B cell (primary cell): ENCODE measurements at regions not wholly inside any gene's neighbourhood (a gene's known extent, or its start where the extent isn't known, plus 50 kb on each side); places are given as distances from the start of the nearest gene placed in this dataset.

Source experiments
- ATAC-seq: fragments of 200-7000 bp; cut with Tn5 transposase; one replicate; pipeline ENCODE4 v1.10.0; 2021; ENCODE audit warnings: low read depth, mild to moderate bottlenecking, moderate number of reproducible peaks, moderate library complexity
- CTCF ChIA-PET: fragments of 350-600 bp; sonication (Branson Sonifier 250); formaldehyde crosslinking; loops from one replicate; lab custom pipeline; 2021; ENCODE audit warnings: antibody characterized with exemption, inconsistent platforms; lab: Charles Lee
- POLR2A ChIA-PET: fragments of 350-600 bp; sonication (Branson Sonifier 250); formaldehyde crosslinking; loops from one replicate; lab custom pipeline; 2021; ENCODE audit warnings: antibody characterized with exemption; lab: Charles Lee
- DNase-seq: peaks from one replicate; pipeline ENCODE4 v3.0.0; 2013
- H2AFZ ChIP-seq: 2 replicates; pipeline ENCODE4 v1.6.1; 2012; ENCODE audit warnings: mild to moderate bottlenecking, low read depth, low read length; ENCODE audit not compliant: insufficient read depth, poor library complexity, severe bottlenecking
- H3K27ac ChIP-seq, 2 donors: 1 replicate in 1 of 2; 2 replicates in 1 of 2; pipeline ENCODE4 v1.5.1; 2012 to 2013; ENCODE audit warnings: low read length in 2 of 2, mild to moderate bottlenecking in 2 of 2, moderate library complexity in 1 of 2
- H3K27me3 ChIP-seq, 4 experiments: fragments of 200-600 bp in 1 of 4; sonication (generic) in 1 of 4; replicated peaks in 1 of 4; 1 replicate in 2 of 4; 2 replicates in 2 of 4; pipeline versions ENCODE4 v1.6.1 to v1.7.0; 2013 to 2016; ENCODE audit warnings: low read length in 3 of 4, mild to moderate bottlenecking in 2 of 4, mixed read lengths in 1 of 4, moderate library complexity in 1 of 4; ENCODE audit not compliant: insufficient read depth in 4 of 4, control insufficient read depth in 3 of 4; ENCODE audit errors: control extremely low read depth in 1 of 4
- H3K36me3 ChIP-seq, 2 experiments: replicated peaks in 1 of 2; 1 replicate in 1 of 2; 2 replicates in 1 of 2; pipeline versions ENCODE4 v1.6.1 to v1.7.1; 2013; ENCODE audit warnings: low read length in 1 of 2; ENCODE audit not compliant: insufficient read depth in 2 of 2, control insufficient read depth in 1 of 2; ENCODE audit errors: control extremely low read depth in 1 of 2, extremely low read depth in 1 of 2
- H3K4me1 ChIP-seq, 2 donors: fragments of 200-600 bp in 1 of 2; sonication (generic) in 1 of 2; 1 replicate in 1 of 2; 2 replicates in 1 of 2; pipeline versions ENCODE4 v1.5.1 to v1.6.1; 2013 to 2017; ENCODE audit warnings: low read length in 2 of 2; ENCODE audit not compliant: control insufficient read depth in 2 of 2, insufficient read depth in 2 of 2
- H3K4me2 ChIP-seq: replicated peaks from 2 replicates; pipeline ENCODE3; 2012; ENCODE audit warnings: mild to moderate bottlenecking, low read depth, low read length; ENCODE audit not compliant: poor library complexity, severe bottlenecking
- H3K4me3 ChIP-seq, 5 experiments: fragments of 200-600 bp in 1 of 5; sonication (generic) in 1 of 5; 1 replicate in 3 of 5; 2 replicates in 2 of 5; pipeline versions ENCODE4 v1.5.1 to v1.7.0; 2011 to 2016; ENCODE audit warnings: low read length in 4 of 5, mild to moderate bottlenecking in 4 of 5, low read depth in 2 of 5, control low read depth in 1 of 5, moderate library complexity in 1 of 5; ENCODE audit not compliant: insufficient read depth in 1 of 5; ENCODE audit errors: control extremely low read depth in 1 of 5, extremely low read depth in 1 of 5
- H3K79me2 ChIP-seq: fragments of 200-600 bp; sonication (generic); one replicate; pipeline ENCODE4 v1.6.0; 2016; ENCODE audit warnings: low read length; ENCODE audit not compliant: control insufficient read depth, insufficient read depth
- H3K9ac ChIP-seq: fragments of 200-600 bp; sonication (generic); 2 replicates; pipeline ENCODE4 v1.6.1; 2017; ENCODE audit warnings: mild to moderate bottlenecking, low read length, moderate library complexity
- H3K9me3 ChIP-seq, 3 donors: one replicate each; pipeline versions ENCODE4 v1.6.1 to v1.7.1; 2013; ENCODE audit warnings: low read length in 2 of 3; ENCODE audit not compliant: control insufficient read depth in 2 of 3, insufficient read depth in 1 of 3; ENCODE audit errors: control extremely low read depth in 1 of 3
- H4K20me1 ChIP-seq: 2 replicates; pipeline ENCODE4 v1.6.0; 2012; ENCODE audit warnings: mild to moderate bottlenecking, low read length; ENCODE audit not compliant: insufficient read depth, control insufficient read depth, poor library complexity, severe bottlenecking
- H3K27ac Mint-ChIP-seq: one replicate; pipeline ENCODE4 v1.8.0; 2021; ENCODE audit warnings: mixed read lengths
- H3K27me3 Mint-ChIP-seq: one replicate; pipeline ENCODE4 v1.8.0; 2021; ENCODE audit warnings: mixed read lengths
- H3K4me1 Mint-ChIP-seq: one replicate; pipeline ENCODE4 v1.8.0; 2021; ENCODE audit warnings: mixed read lengths
- H3K4me3 Mint-ChIP-seq: one replicate; pipeline ENCODE4 v1.8.0; 2021; ENCODE audit warnings: mixed read lengths
- H3K9me3 Mint-ChIP-seq: one replicate; pipeline ENCODE4 v1.8.0; 2022; ENCODE audit warnings: mixed read lengths; ENCODE audit not compliant: insufficient read depth
- CTCF ChIP-seq: fragments of 200-600 bp; IDR thresholded peaks from one replicate; pipeline ENCODE4 v1.8.0; 2022; ENCODE audit warnings: antibody characterized with exemption, mild to moderate bottlenecking
- EZH2 ChIP-seq: IDR thresholded peaks from 2 replicates; pipeline ENCODE4 v1.6.1; 2012; ENCODE audit warnings: borderline replicate concordance, low read depth, mild to moderate bottlenecking, moderate library complexity, low read length; ENCODE audit not compliant: insufficient read depth, poor library complexity, severe bottlenecking
- WGBS: methylation state at CpG from one replicate; pipeline ENCODE4 v1.1.5; 2013; ENCODE audit warnings: missing lambda C conversion rate; ENCODE audit not compliant: insufficient coverage; 5-methylcytosine and 5-hydroxymethylcytosine counted together
- intact Hi-C: fragments of 100-400 bp; cut with micrococcal nuclease; formaldehyde crosslinking; loops from one replicate; pipeline ENCODE4 v1.10.0; 2022

GRCh38 chr12:67918441-67918840 is 70.8 kb upstream of the IFNG-AS1 start:
- intact Hi-C loops = no loop called here
- CTCF ChIA-PET = no interaction called here
- Mint-ChIP-seq H3K27me3 (peaks cover 11% of the 10 kb centered on the region), H3K4me1 (peaks cover 14% of the 10 kb centered on the region), H3K4me3 (no peak overlapping the region), H3K9me3 (no peaks in the 10 kb centered on the region), H3K27ac (no peak overlapping the region)
- Histone ChIP-seq H3K27me3 (no peaks in the 10 kb centered on the region), H3K79me2 (no peaks in the 10 kb centered on the region), H4K20me1 (no peaks in the 10 kb centered on the region), H2AFZ (no peak overlapping the region), H3K27ac (no peak overlapping the region), H3K36me3 (no peaks in the 10 kb centered on the region), H3K4me1 (peaks cover 12 to 13% of the 10 kb centered on the region in 2 donors), H3K4me2 (no peak overlapping the region), H3K9ac (no peak overlapping the region), H3K4me3 (no peak overlapping the region), H3K9me3 (no peaks in the 10 kb centered on the region)
- TF ChIP-seq EZH2 (no peak), CTCF (no peak)
- 80% methylated on average over 2 of the region's 4 CpGs for WGBS
- ATAC-seq (no peak), DNase-seq (no peak)
- POLR2A ChIA-PET = interaction anchor here (0.7 kb wide), 1 partner anchor 268 kb away, joined by 3 read pairs; no protein-coding TSS in a partner anchor

GRCh38 chr12:67919406-67919805 is 69.8 kb upstream of the IFNG-AS1 start:
- Histone ChIP-seq H3K4me3 (no peak overlapping the region), H2AFZ (no peak overlapping the region), H3K27ac (no peak overlapping the region), H3K4me2 (no peak overlapping the region), H3K27me3 (no peaks in the 10 kb centered on the region), H3K36me3 (no peaks in the 10 kb centered on the region), H3K9ac (no peak overlapping the region), H3K4me1 (peaks cover 12 to 13% of the 10 kb centered on the region in 2 donors), H3K79me2 (no peaks in the 10 kb centered on the region), H4K20me1 (no peaks in the 10 kb centered on the region), H3K9me3 (no peaks in the 10 kb centered on the region)
- WGBS = no CpG with 5 or more reads among the region's 2 CpGs
- H3K9me3 Mint-ChIP-seq = no peaks in the 10 kb centered on the region
- ChIA-PET POLR2A (no interaction called here), CTCF (no interaction called here)
- TF ChIP-seq CTCF = no peak
- TF ChIP-seq EZH2 = no peak
- H3K27ac Mint-ChIP-seq = no peak overlapping the region
- H3K4me1 Mint-ChIP-seq = peaks cover 14% of the 10 kb centered on the region
- peaks cover 10% of the 10 kb centered on the region for H3K27me3 Mint-ChIP-seq
- intact Hi-C loops = no loop called here
- H3K4me3 Mint-ChIP-seq = no peak overlapping the region
- ATAC-seq (no peak), DNase-seq (no peak)
